OCI-LY1 (cell line): ENCODE measurements at regions not wholly inside any gene's neighbourhood (a gene's known extent, or its start where the extent isn't known, plus 50 kb on each side); places are given as distances from the start of the nearest gene placed in this dataset.

Source experiments
- H2AFZ ChIP-seq: fragments of 200-600 bp; sonication (generic), shearing (Covaris generic); 2 replicates; pipeline ENCODE4 v1.6.0; 2014; ENCODE audit warnings: antibody characterized with exemption, mild to moderate bottlenecking, low read length
- H3F3A ChIP-seq: fragments of 200-600 bp; sonication (generic), shearing (Covaris generic); 2 replicates; pipeline ENCODE4 v1.6.0; 2014; ENCODE audit warnings: mild to moderate bottlenecking, antibody characterized with exemption, low read length, moderate library complexity; ENCODE audit not compliant: insufficient read depth
- H3K27ac ChIP-seq: fragments of 200-600 bp; sonication (generic); 2 replicates; pipeline ENCODE4 v1.5.1; 2014; ENCODE audit warnings: low read length, mixed run types, mild to moderate bottlenecking, low read depth; ENCODE audit not compliant: poor library complexity, severe bottlenecking
- H3K27me3 ChIP-seq: fragments of 200-600 bp; sonication (generic); 2 replicates; pipeline ENCODE4 v1.6.0; 2014; ENCODE audit warnings: antibody characterized with exemption, mild to moderate bottlenecking, low read length, moderate library complexity; ENCODE audit not compliant: insufficient read depth
- H3K36me3 ChIP-seq: fragments of 200-600 bp; sonication (generic); 2 replicates; pipeline ENCODE4 v1.6.1; 2014; ENCODE audit warnings: mild to moderate bottlenecking, antibody characterized with exemption, low read length, moderate library complexity, mixed read lengths; ENCODE audit not compliant: insufficient read depth
- H3K4me1 ChIP-seq: fragments of 200-600 bp; sonication (generic); 2 replicates; pipeline ENCODE4 v1.5.1; 2014; ENCODE audit warnings: mild to moderate bottlenecking, low read length, moderate library complexity; ENCODE audit not compliant: insufficient read depth, severe bottlenecking
- H3K4me2 ChIP-seq: fragments of 200-600 bp; sonication (generic), shearing (Covaris generic); 2 replicates; pipeline ENCODE4 v1.6.1; 2014; ENCODE audit warnings: low read length
- H3K4me3 ChIP-seq: fragments of 200-600 bp; sonication (generic); 2 replicates; pipeline ENCODE4 v1.5.1; 2014; ENCODE audit warnings: low read length, low read depth, mild to moderate bottlenecking, mixed read lengths; ENCODE audit not compliant: poor library complexity, severe bottlenecking
- H3K79me2 ChIP-seq: fragments of 200-600 bp; shearing (Covaris generic); 2 replicates; pipeline ENCODE4 v1.6.1; 2016; ENCODE audit warnings: mixed run types, low read length, mixed read lengths; ENCODE audit not compliant: insufficient read depth
- H3K9ac ChIP-seq: fragments of 200-600 bp; sonication (generic), shearing (Covaris generic); 2 replicates; pipeline ENCODE4 v1.6.1; 2014; ENCODE audit warnings: mild to moderate bottlenecking, low read length, mixed read lengths
- H3K9me2 ChIP-seq: fragments of 200-600 bp; sonication (generic), shearing (Covaris generic); 2 replicates; pipeline ENCODE4 v1.6.1; 2014; ENCODE audit warnings: low read depth, mild to moderate bottlenecking, low read length, mixed read lengths
- H3K9me3 ChIP-seq: fragments of 200-600 bp; shearing (Covaris generic); 2 replicates; pipeline ENCODE4 v1.6.1; 2014; ENCODE audit warnings: low read length, mixed read lengths
- H4K20me1 ChIP-seq: fragments of 200-600 bp; sonication (generic), shearing (Covaris generic); 2 replicates; pipeline ENCODE4 v1.6.0; 2016; ENCODE audit warnings: mild to moderate bottlenecking, low read length; ENCODE audit not compliant: insufficient read depth
- EZH2 ChIP-seq: fragments of 200-600 bp; sonication (generic), shearing (Covaris generic); IDR thresholded peaks from 2 replicates; pipeline ENCODE4 v1.8.0; 2017; ENCODE audit warnings: borderline replicate concordance, mixed run types, mild to moderate bottlenecking, antibody characterized with exemption, low read length, moderate library complexity, mixed read lengths
- TF ChIP-seq, protein P1 (sequence below): fragments of 200-600 bp; sonication (generic), shearing (Covaris generic); IDR thresholded peaks from 2 replicates; pipeline ENCODE4 v1.5.1; 2017; ENCODE audit warnings: mild to moderate bottlenecking, antibody characterized with exemption, low read length, moderate library complexity, mixed read lengths

DNA sequence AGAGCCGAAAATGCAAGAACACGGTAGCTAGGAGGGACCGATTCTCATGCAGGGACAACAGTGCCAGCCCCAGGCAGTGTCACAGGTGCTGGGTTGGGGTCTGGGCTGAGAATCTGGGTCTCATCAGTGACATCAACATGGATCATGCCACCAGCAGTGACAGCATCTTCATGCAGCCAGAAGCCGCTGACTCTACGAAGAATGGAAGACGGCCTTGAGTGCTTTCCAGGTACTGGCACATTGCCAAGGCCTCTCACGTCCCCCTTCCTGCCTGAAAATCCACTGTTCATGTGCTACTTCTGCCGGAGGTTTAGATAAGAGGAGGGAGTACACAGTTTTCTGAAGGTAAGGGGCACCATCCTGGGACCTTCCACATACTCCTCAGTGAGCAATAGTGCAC, 141.1 kb upstream of the FOXQ1 start:
- no peaks in the 10 kb centered on the region for H4K20me1 ChIP-seq

GRCh38 chr6:1164600-1164999, 147.3 kb upstream of the FOXQ1 start:
- TF ChIP-seq, protein P1, sequence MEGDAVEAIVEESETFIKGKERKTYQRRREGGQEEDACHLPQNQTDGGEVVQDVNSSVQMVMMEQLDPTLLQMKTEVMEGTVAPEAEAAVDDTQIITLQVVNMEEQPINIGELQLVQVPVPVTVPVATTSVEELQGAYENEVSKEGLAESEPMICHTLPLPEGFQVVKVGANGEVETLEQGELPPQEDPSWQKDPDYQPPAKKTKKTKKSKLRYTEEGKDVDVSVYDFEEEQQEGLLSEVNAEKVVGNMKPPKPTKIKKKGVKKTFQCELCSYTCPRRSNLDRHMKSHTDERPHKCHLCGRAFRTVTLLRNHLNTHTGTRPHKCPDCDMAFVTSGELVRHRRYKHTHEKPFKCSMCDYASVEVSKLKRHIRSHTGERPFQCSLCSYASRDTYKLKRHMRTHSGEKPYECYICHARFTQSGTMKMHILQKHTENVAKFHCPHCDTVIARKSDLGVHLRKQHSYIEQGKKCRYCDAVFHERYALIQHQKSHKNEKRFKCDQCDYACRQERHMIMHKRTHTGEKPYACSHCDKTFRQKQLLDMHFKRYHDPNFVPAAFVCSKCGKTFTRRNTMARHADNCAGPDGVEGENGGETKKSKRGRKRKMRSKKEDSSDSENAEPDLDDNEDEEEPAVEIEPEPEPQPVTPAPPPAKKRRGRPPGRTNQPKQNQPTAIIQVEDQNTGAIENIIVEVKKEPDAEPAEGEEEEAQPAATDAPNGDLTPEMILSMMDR, result no peak
- no peak for TF ChIP-seq EZH2
- Histone ChIP-seq H3K4me1 (no peaks in the 10 kb centered on the region), H3F3A (no peaks in the 10 kb centered on the region), H3K9ac (no peak overlapping the region), H3K79me2 (no peaks in the 10 kb centered on the region), H3K27ac (no peak overlapping the region), H4K20me1 (no peaks in the 10 kb centered on the region), H3K4me2 (no peak overlapping the region), H3K9me3 (no peaks in the 10 kb centered on the region), H3K36me3 (no peaks in the 10 kb centered on the region), H3K4me3 (no peak overlapping the region), H3K9me2 (no peaks in the 10 kb centered on the region), H2AFZ (no peak overlapping the region), H3K27me3 (peaks cover 3% of the 10 kb centered on the region; the same call in 1 of the 2 replicates)

More for the DNA sequence above, 141.1 kb upstream of the FOXQ1 start:
- H3K27ac ChIP-seq, result no peak overlapping the region
- peaks cover 6% of the 10 kb centered on the region for H3K27me3 ChIP-seq
- no peak overlapping the region for H3K9ac ChIP-seq
- H3K4me3 ChIP-seq, result no peak overlapping the region
- no peak for TF ChIP-seq EZH2
- TF ChIP-seq, protein P1, result no peak
- H3K79me2 ChIP-seq, result no peaks in the 10 kb centered on the region
- H3K4me2 ChIP-seq, result no peak overlapping the region
- no peaks in the 10 kb centered on the region for H3K9me3 ChIP-seq
- no peaks in the 10 kb centered on the region for H3K9me2 ChIP-seq
- H3F3A ChIP-seq, result no peaks in the 10 kb centered on the region
- no peaks in the 10 kb centered on the region for H3K4me1 ChIP-seq
- no peaks in the 10 kb centered on the region for H3K36me3 ChIP-seq
- no peak overlapping the region for H2AFZ ChIP-seq

GRCh38 chr6:1163501-1163900, 148.4 kb upstream of the FOXQ1 start:
- Histone ChIP-seq H3K9me3 (no peaks in the 10 kb centered on the region), H3K36me3 (no peaks in the 10 kb centered on the region), H3F3A (no peaks in the 10 kb centered on the region), H3K4me1 (no peaks in the 10 kb centered on the region), H3K27me3 (peaks cover 3% of the 10 kb centered on the region; the same call in 1 of the 2 replicates), H3K4me2 (no peak overlapping the region), H4K20me1 (no peaks in the 10 kb centered on the region), H2AFZ (no peak overlapping the region), H3K9me2 (no peaks in the 10 kb centered on the region), H3K27ac (no peak overlapping the region), H3K79me2 (no peaks in the 10 kb centered on the region), H3K9ac (no peak overlapping the region), H3K4me3 (no peak overlapping the region)
- no peak for TF ChIP-seq EZH2
- TF ChIP-seq, protein P1, result no peak
